Activated CD4-positive, alpha-beta T cell treated with anti-CD3 and anti-CD28 coated beads for 24 hours (primary cell): ENCODE measurements at regions not wholly inside any gene's neighbourhood (a gene's known extent, or its start where the extent isn't known, plus 50 kb on each side); places are given as distances from the start of the nearest gene placed in this dataset.
"Not testable (repeated sequence)": the region's sequence is repeated elsewhere in the genome, so short reads cannot be mapped to it uniquely, and the experiment has no call there.

Source experiments
- DNase-seq, 2 donors: peaks; one replicate each; pipeline ENCODE4 v3.0.0-alpha.2; 2020; ENCODE audit warnings: low read depth in 2 of 2

GRCh38 chr3:152667267-152667666 lies 167.7 kb upstream of the P2RY1 start:
- DNase-seq: no peak

- DNase-seq: no peak
Observed at GRCh38 chr3:152669560-152669959, 165.4 kb upstream of the P2RY1 start.

- DNase-seq: no peak
Observed at GRCh38 chr3:152671446-152672319, 163.2 kb upstream of the P2RY1 start.

GRCh38 chr3:152672320-152672649 lies 162.6 kb upstream of the P2RY1 start:
- no peak for DNase-seq

- no peak for DNase-seq
Observed at GRCh38 chr3:152676810-152677379, 158.0 kb upstream of the P2RY1 start.

GRCh38 chr3:152677491-152677890 lies 157.4 kb upstream of the P2RY1 start:
- DNase-seq: no peak

GRCh38 chr3:152682477-152682876 lies 152.5 kb upstream of the P2RY1 start:
- no peak for DNase-seq

- no peak for DNase-seq
Observed at GRCh38 chr3:152683521-152683999, 151.4 kb upstream of the P2RY1 start.

GRCh38 chr3:152684279-152684678 lies 150.7 kb upstream of the P2RY1 start:
- DNase-seq: no peak

GRCh38 chr3:152688313-152688712 lies 146.6 kb upstream of the P2RY1 start:
- no peak for DNase-seq

GRCh38 chr3:152692326-152692725 lies 142.6 kb upstream of the P2RY1 start:
- not testable (repeated sequence) for DNase-seq

- not testable (repeated sequence) for DNase-seq
Observed at GRCh38 chr3:152693521-152694250, 141.2 kb upstream of the P2RY1 start.

GRCh38 chr3:152695840-152696239 lies 139.1 kb upstream of the P2RY1 start:
- no peak for DNase-seq

- DNase-seq: no peak
Observed at GRCh38 chr3:152696962-152697361, 138.0 kb upstream of the P2RY1 start.

- DNase-seq: no peak
Observed at GRCh38 chr3:152703245-152703890, 131.6 kb upstream of the P2RY1 start.

- no peak for DNase-seq
Observed at GRCh38 chr3:152706991-152707713, 127.8 kb upstream of the P2RY1 start.

GRCh38 chr3:152709659-152710058 lies 125.3 kb upstream of the P2RY1 start:
- no peak for DNase-seq

GRCh38 chr3:152710549-152710948 lies 124.4 kb upstream of the P2RY1 start:
- DNase-seq: no peak

GRCh38 chr3:152713989-152714388 lies 120.9 kb upstream of the P2RY1 start:
- no peak for DNase-seq

GRCh38 chr3:152714507-152714906 lies 120.4 kb upstream of the P2RY1 start:
- DNase-seq: no peak

GRCh38 chr3:152717252-152717651 lies 117.7 kb upstream of the P2RY1 start:
- DNase-seq: no peak
